Thyroid gland (tissue), 4 donors: ENCODE measurements at regions not wholly inside any gene's neighbourhood (a gene's known extent, or its start where the extent isn't known, plus 50 kb on each side); places are given as distances from the start of the nearest gene placed in this dataset.

Experiments used
- DNase-seq, 2 donors: peaks; one replicate each; pipeline ENCODE4 v3.0.0-alpha.2; 2019
- H3K27ac ChIP-seq, 3 donors: fragments of 200-600 bp; sonication (generic); 1 replicate in 2 of 3; 2 replicates in 1 of 3; pipeline ENCODE4 v1.5.1; 2016 to 2019; ENCODE audit warnings: mild to moderate bottlenecking in 1 of 3, moderate library complexity in 1 of 3
- H3K27me3 ChIP-seq: fragments of 200-600 bp; sonication (generic); one replicate; pipeline ENCODE4 v1.5.1; 2019
- H3K36me3 ChIP-seq, 2 donors: fragments of 200-600 bp; sonication (generic); one replicate each; pipeline ENCODE4 v1.5.1; 2016 to 2019
- H3K4me1 ChIP-seq, 2 donors: fragments of 200-600 bp; sonication (generic); one replicate each; pipeline ENCODE4 v1.5.1; 2017 to 2019
- H3K4me3 ChIP-seq, 3 donors: fragments of 200-600 bp; sonication (generic); replicated peaks in 1 of 3; 1 replicate in 2 of 3; 2 replicates in 1 of 3; pipeline ENCODE4 v1.5.1; 2016; ENCODE audit warnings: mild to moderate bottlenecking in 1 of 3
- H3K9me3 ChIP-seq: fragments of 200-600 bp; sonication (generic); one replicate; pipeline ENCODE4 v1.5.1; 2017
- CTCF ChIP-seq, 6 experiments: fragments of 200-600 bp in 3 of 6; fragments of 450-650 bp in 3 of 6; sonication (generic) in 3 of 6; IDR thresholded peaks; one replicate each; pipeline ENCODE4 v1.5.1; 2016 to 2019; ENCODE audit warnings: antibody characterized with exemption in 6 of 6, mild to moderate bottlenecking in 2 of 6, inconsistent platforms in 1 of 6, moderate library complexity in 1 of 6
- POLR2A ChIP-seq, 2 donors: fragments of 450-650 bp; IDR thresholded peaks; one replicate each; pipeline ENCODE4 v1.6.1; 2017; ENCODE audit warnings: antibody characterized with exemption in 2 of 2, mild to moderate bottlenecking in 2 of 2, moderate library complexity in 1 of 2
- WGBS, 2 donors: methylation state at CpG; one replicate each; pipeline ENCODE4 v1.1.5; 2017; 5-methylcytosine and 5-hydroxymethylcytosine counted together
- intact Hi-C: fragments of 100-400 bp; cut with DNase I; formaldehyde crosslinking; loops from one replicate; pipeline ENCODE4 v1.15.1; 2023

- Histone ChIP-seq H3K4me1 (no peaks in the 10 kb centered on the region), H3K27ac (no peak overlapping the region), H3K27me3 (no peaks in the 10 kb centered on the region), H3K4me3 (no peak overlapping the region), H3K36me3 (no peaks in the 10 kb centered on the region), H3K9me3 (no peaks in the 10 kb centered on the region)
- 82 to 85% methylated on average over 2 of the region's 2 CpGs for WGBS, 2 donors
- TF ChIP-seq POLR2A (IDR thresholded peaks at IDR 0.05) (no peak), CTCF (IDR thresholded peaks at IDR 0.05) (no peak)
- no peak for DNase-seq
- intact Hi-C loops, result no loop called here
These were observed 475.7 kb downstream of the PRKD1 start for GRCh38 chr14:29451941-29452340.

GRCh38 chr14:29453045-29453444 lies 474.6 kb downstream of the PRKD1 start:
- Histone ChIP-seq H3K27me3 (no peaks in the 10 kb centered on the region), H3K27ac (no peak overlapping the region), H3K4me3 (no peak overlapping the region), H3K36me3 (no peaks in the 10 kb centered on the region), H3K4me1 (no peaks in the 10 kb centered on the region), H3K9me3 (no peaks in the 10 kb centered on the region)
- no peak for DNase-seq
- intact Hi-C loops, result no loop called here
- TF ChIP-seq CTCF (IDR thresholded peaks at IDR 0.05) (no peak), POLR2A (IDR thresholded peaks at IDR 0.05) (no peak)

- DNase-seq, result no peak
- Histone ChIP-seq H3K36me3 (no peaks in the 10 kb centered on the region), H3K4me1 (no peaks in the 10 kb centered on the region), H3K9me3 (no peaks in the 10 kb centered on the region), H3K4me3 (no peak overlapping the region), H3K27me3 (no peaks in the 10 kb centered on the region), H3K27ac (no peak overlapping the region)
- no peak for TF ChIP-seq CTCF (IDR thresholded peaks at IDR 0.05)
- TF ChIP-seq POLR2A (IDR thresholded peaks at IDR 0.05), result no peak
- intact Hi-C loops, result no loop called here
- 73 to 77% methylated on average over 4 of the region's 4 CpGs for WGBS, 2 donors
These were observed 473.5 kb downstream of the PRKD1 start for GRCh38 chr14:29454026-29454693.

- TF ChIP-seq CTCF (IDR thresholded peaks at IDR 0.05), result no peak
These were observed 469.1 kb downstream of the PRKD1 start for GRCh38 chr14:29458547-29458946.

GRCh38 chr14:29459531-29459930 lies 468.1 kb downstream of the PRKD1 start:
- Histone ChIP-seq H3K27me3 (no peaks in the 10 kb centered on the region), H3K9me3 (no peaks in the 10 kb centered on the region), H3K27ac (no peak overlapping the region), H3K4me3 (no peak overlapping the region), H3K36me3 (no peaks in the 10 kb centered on the region), H3K4me1 (no peaks in the 10 kb centered on the region)
- 72 to 75% methylated on average over 5 of the region's 5 CpGs for WGBS, 2 donors
- TF ChIP-seq CTCF (IDR thresholded peaks at IDR 0.05) (no peak), POLR2A (IDR thresholded peaks at IDR 0.05) (no peak)
- DNase-seq, result no peak
- intact Hi-C loops, result no loop called here

More at GRCh38 chr14:29458547-29458946, 469.1 kb downstream of the PRKD1 start:
- Histone ChIP-seq H3K4me3 (no peak overlapping the region), H3K27ac (no peak overlapping the region), H3K27me3 (no peaks in the 10 kb centered on the region), H3K4me1 (no peaks in the 10 kb centered on the region), H3K36me3 (no peaks in the 10 kb centered on the region), H3K9me3 (no peaks in the 10 kb centered on the region)
- 86 to 90% methylated on average over 1 of the region's 1 CpG for WGBS, 2 donors
- intact Hi-C loops, result no loop called here
- no peak for DNase-seq
